T-helper 1 cell (primary cell): ENCODE measurements at regions not wholly inside any gene's neighbourhood (a gene's known extent, or its start where the extent isn't known, plus 50 kb on each side); places are given as distances from the start of the nearest gene placed in this dataset.
A peak's percentile ranks its signal among the peaks of the same experiment; 100 is the strongest.

Experiments used
- DNase-seq, 5 donors: peaks; one replicate each; pipeline ENCODE4 v3.0.0-alpha.2; 2012 to 2020

- no peak for DNase-seq
Observed at GRCh38 chr1:59092126-59092525, 204.8 kb upstream of the FGGY start.

- no peak for DNase-seq
Observed at GRCh38 chr1:59094001-59094400, 202.9 kb upstream of the FGGY start.

- DNase-seq, result no peak
Observed at GRCh38 chr1:59096501-59096900, 200.4 kb upstream of the FGGY start.

GRCh38 chr1:59098655-59099054, 198.2 kb upstream of the FGGY start:
- no peak for DNase-seq

- DNase-seq, result no peak
Observed at GRCh38 chr1:59100708-59101374, 196.1 kb upstream of the FGGY start.

GRCh38 chr1:59101518-59101917, 195.4 kb upstream of the FGGY start:
- no peak for DNase-seq

- no peak for DNase-seq
Observed at GRCh38 chr1:59103457-59103856, 193.4 kb upstream of the FGGY start.

GRCh38 chr1:59104191-59104760, 192.6 kb upstream of the FGGY start:
- no peak for DNase-seq

GRCh38 chr1:59105548-59106507, 191.1 kb upstream of the FGGY start:
- DNase-seq, result no peak

- no peak for DNase-seq
Observed at GRCh38 chr1:59107516-59107915, 189.4 kb upstream of the FGGY start.

GRCh38 chr1:59107916-59108315, 189.0 kb upstream of the FGGY start:
- DNase-seq, result no peak

GRCh38 chr1:59108481-59109317, 188.2 kb upstream of the FGGY start:
- DNase-seq, result no peak

GRCh38 chr1:59110271-59110670, 186.6 kb upstream of the FGGY start:
- no peak for DNase-seq

- no peak for DNase-seq
Observed at GRCh38 chr1:59113876-59114457, 182.9 kb upstream of the FGGY start.

GRCh38 chr1:59115865-59116264, 181.0 kb upstream of the FGGY start:
- no peak for DNase-seq

GRCh38 chr1:59116920-59117542, 179.9 kb upstream of the FGGY start:
- no peak for DNase-seq

GRCh38 chr1:59122527-59122926, 174.4 kb upstream of the FGGY start:
- no peak for DNase-seq

GRCh38 chr1:59123081-59123681, 173.7 kb upstream of the FGGY start:
- DNase-seq, result no peak

GRCh38 chr1:59124166-59124565, 172.7 kb upstream of the FGGY start:
- DNase-seq, result no peak

GRCh38 chr1:59125154-59125553, 171.7 kb upstream of the FGGY start:
- peak in 1 of 5 donors; percentile 33 for DNase-seq

- no peak for DNase-seq
Observed at GRCh38 chr1:59125676-59126320, 171.1 kb upstream of the FGGY start.
